HTR-8/SVneo (cell line): ENCODE measurements at regions not wholly inside any gene's neighbourhood (a gene's known extent, or its start where the extent isn't known, plus 50 kb on each side); places are given as distances from the start of the nearest gene placed in this dataset.

Source experiments
- DNase-seq: peaks from one replicate; pipeline ENCODE4 v3.0.0; 2011; ENCODE audit warnings: low spot score, mixed read lengths; ENCODE audit not compliant: insufficient read length
- FAIRE-seq: peaks from 2 replicates; lab custom pipeline; 2011; peaks lifted over from hg19 to GRCh38; lab: Jason Lieb, UNC

GRCh38 chr13:77429320-77430142 lies 102.6 kb upstream of the MYCBP2 start:
- DNase-seq, result no peak
- no peak for FAIRE-seq

GRCh38 chr13:77425705-77426104 lies 98.8 kb upstream of the MYCBP2 start:
- DNase-seq (no peak), FAIRE-seq (no peak)

GRCh38 chr13:77423296-77423695 lies 96.4 kb upstream of the MYCBP2 start:
- FAIRE-seq (no peak), DNase-seq (no peak)

GRCh38 chr13:77422724-77423123 lies 95.8 kb upstream of the MYCBP2 start:
- DNase-seq (no peak), FAIRE-seq (no peak)

- DNase-seq, result no peak
- FAIRE-seq, result no peak
Observed at GRCh38 chr13:77417897-77418296, 91.0 kb upstream of the MYCBP2 start.

GRCh38 chr13:77416666-77417212 lies 89.8 kb upstream of the MYCBP2 start:
- no peak for DNase-seq
- FAIRE-seq, result no peak

- no peak for FAIRE-seq
Observed at GRCh38 chr13:77415253-77416071, 88.6 kb upstream of the MYCBP2 start.

GRCh38 chr13:77412860-77413259 lies 86.0 kb upstream of the MYCBP2 start:
- no peak for FAIRE-seq
- no peak for DNase-seq

More at GRCh38 chr13:77415253-77416071, 88.6 kb upstream of the MYCBP2 start:
- DNase-seq, result no peak

- FAIRE-seq, result no peak
- DNase-seq, result no peak
Observed at GRCh38 chr13:77412116-77412635, 85.3 kb upstream of the MYCBP2 start.

GRCh38 chr13:77409412-77409811 lies 82.5 kb upstream of the MYCBP2 start:
- no peak for DNase-seq
- FAIRE-seq, result no peak

- FAIRE-seq (no peak), DNase-seq (no peak)
Observed at GRCh38 chr13:77406644-77407440, 79.9 kb upstream of the MYCBP2 start.

- FAIRE-seq, result no peak
- DNase-seq, result no peak
Observed at GRCh38 chr13:77398825-77399620, 72.1 kb upstream of the MYCBP2 start.

- FAIRE-seq, result no peak
- DNase-seq, result no peak
Observed at GRCh38 chr13:77397636-77398035, 70.7 kb upstream of the MYCBP2 start.

- DNase-seq, result no peak
- no peak for FAIRE-seq
Observed at GRCh38 chr13:77391475-77391874, 64.6 kb upstream of the MYCBP2 start.

GRCh38 chr13:77390391-77390790 lies 63.5 kb upstream of the MYCBP2 start:
- DNase-seq (no peak), FAIRE-seq (no peak)

- DNase-seq (no peak), FAIRE-seq (no peak)
Observed at GRCh38 chr13:77389625-77390000, 62.7 kb upstream of the MYCBP2 start.

GRCh38 chr13:77388944-77389624 lies 62.2 kb upstream of the MYCBP2 start:
- no peak for FAIRE-seq
- DNase-seq, result no peak

- DNase-seq, result no peak
- FAIRE-seq, result no peak
Observed at GRCh38 chr13:77387607-77388200, 60.8 kb upstream of the MYCBP2 start.
